ENCODE measurements at regions not wholly inside any gene's neighbourhood (a gene's known extent, or its start where the extent isn't known, plus 50 kb on each side); places are given as distances from the start of the nearest gene placed in this dataset.

- TF ChIP-seq EZH2 (IDR thresholded peaks at IDR 0.05; ENCODE audit: borderline replicate concordance, low read length) (no peak), CTCF (conservative IDR thresholded peaks at IDR 0.05 in 1 of 2, IDR thresholded peaks at IDR 0.05 in 1 of 2; ENCODE audit: extremely low read depth in 1 of 2, insufficient read depth in 1 of 2, low read depth in 1 of 2, low read length in 2 of 2) (no peak)
Measured at GRCh38 chr7:125643302-125643701, 713.7 kb upstream of the POT1 start.
